COLO829 (cell line): ENCODE measurements at regions not wholly inside any gene's neighbourhood (a gene's known extent, or its start where the extent isn't known, plus 50 kb on each side); places are given as distances from the start of the nearest gene placed in this dataset.
A peak's percentile ranks its signal among the peaks of the same experiment; 100 is the strongest.

Source experiments
- DNase-seq: peaks from one replicate; pipeline ENCODE4 v3.0.0; 2012; ENCODE audit warnings: low spot score

DNA sequence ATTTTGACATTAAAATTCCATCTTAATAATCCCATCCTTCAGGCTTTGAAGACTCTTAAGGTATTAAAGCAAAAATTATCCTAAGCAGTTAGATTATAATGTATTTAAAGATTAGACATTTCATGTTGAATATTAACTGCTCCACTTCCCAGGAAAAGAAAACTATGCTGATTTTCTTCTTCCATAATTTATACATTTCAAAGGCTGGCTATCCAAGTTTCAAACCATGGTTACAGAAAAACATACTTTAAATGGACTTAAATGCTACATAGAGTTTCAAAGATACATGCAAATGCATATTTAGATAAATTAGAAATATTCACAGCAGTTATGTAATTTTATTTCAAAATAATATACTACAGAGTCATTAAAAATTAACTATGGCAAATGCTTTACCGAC is 1505.6 kb upstream of the ZEB2 start:
- DNase-seq: no peak

DNA sequence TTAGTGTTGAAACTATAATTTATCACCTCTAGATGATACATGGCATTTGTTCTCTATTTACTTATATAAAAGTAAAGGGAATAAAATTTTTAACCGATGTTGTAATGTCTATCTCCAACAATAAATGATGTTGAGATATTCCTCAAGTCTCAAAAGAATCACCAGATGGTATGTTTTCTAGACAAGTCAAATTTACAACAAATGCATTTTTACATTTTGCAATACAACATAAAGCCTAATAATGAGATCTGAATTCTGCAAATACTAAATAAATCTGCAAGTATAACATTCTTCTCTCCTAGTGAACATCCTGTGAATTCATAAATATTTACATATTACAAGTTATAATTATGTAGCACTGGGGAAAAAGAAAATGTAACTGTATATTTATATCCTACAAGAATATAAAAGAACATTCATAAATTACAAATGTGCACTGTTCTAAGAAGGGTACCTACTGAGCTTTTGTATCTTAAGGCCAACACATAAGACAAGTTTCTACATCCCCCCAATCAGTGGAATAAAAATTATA is 1504.4 kb upstream of the ZEB2 start:
- no peak for DNase-seq

DNA sequence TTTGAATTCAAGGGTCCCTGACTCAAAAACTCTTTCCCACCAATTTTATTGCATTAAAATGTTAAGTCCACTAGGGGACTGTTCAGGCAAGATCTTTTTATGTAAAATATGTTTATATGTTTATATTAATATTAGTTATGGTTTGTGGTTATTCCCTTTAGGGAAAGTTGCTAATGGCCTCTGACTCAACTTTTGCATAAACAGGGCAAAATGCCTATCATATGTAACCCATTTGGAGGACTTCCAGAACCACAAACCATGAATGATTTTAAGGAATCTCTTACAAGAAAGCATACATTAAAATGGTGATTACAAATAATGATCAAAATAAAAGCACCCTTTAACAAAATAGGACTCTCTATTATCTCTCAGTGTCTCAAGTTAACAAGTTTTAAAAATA is 1484.5 kb upstream of the ZEB2 start:
- DNase-seq: peak; percentile 6

DNA sequence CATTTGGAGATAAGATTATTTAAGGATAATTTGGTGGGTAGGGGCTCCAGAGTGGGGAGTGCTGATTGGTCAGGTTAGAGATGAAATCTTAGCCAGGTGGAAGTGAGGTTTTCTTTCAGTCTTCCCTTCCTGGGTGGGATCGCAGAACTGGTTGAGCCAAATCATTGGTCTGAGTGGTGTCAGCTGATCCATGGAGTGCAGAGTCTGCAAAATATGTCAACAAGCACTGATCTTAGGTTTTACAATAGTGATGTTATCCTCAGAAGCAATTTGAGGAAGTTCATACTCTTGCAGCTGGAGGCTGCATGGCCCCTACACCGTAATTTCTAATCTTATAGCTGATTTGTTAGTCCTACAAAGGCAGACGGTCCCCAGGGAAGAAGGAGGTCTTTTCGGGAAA is 1483.4 kb upstream of the ZEB2 start:
- DNase-seq: no peak

DNA sequence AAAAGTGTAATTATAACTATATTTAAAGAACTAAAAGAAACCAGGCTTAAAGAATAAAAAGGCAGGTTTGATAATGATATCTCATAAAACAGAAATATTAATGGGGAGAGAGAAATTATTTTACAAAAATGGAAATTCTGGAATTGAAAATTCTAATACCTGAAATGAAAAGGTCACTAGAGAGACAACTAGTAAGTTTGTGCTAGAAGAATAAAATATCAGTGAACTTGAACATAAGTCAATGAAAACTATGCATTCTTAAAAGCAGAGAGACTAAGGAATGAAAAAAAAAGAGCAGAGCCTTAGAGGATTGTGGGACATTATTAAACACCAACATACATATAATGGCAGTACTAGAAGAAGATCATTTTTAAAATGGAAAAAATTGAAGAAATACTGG is 1475.0 kb upstream of the ZEB2 start:
- no peak for DNase-seq

DNA sequence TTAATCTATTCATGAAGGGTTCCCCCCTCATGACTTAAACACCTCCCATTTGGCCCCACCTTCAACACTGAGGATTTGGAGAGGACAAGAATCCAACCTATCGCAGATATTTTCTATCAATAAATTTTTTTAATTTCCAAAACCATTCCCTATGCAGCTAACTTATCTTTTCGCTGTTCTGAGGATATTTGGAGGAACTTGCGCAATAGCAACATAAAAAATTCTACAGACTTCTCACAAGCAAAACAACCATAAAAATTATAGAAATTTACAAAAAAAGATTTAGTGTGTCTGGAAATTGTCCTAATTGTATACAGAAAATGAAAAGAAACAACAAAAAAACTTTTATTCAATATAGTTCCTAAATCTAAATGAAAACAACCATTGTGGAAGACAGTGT is 1472.7 kb upstream of the ZEB2 start:
- no peak for DNase-seq

DNA sequence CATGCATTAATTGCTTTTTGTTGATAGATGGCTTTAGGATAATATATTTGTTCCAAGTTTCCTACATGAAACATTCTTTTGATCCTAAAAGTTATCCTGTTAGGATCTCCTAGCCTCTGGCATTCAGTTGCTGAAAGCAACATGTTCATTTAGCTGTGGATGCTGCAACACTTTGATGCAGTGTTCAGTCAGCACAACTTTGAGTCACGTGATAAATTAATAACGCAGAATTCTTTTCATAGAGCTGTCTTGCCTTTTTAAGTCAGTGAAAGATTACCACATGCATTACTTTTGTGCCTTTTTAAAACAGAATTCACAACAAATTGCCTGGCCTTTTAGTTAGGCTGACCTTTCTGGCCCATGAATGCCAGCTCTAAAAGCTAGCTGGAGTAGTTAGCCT is 1467.9 kb upstream of the ZEB2 start:
- DNase-seq: peak; percentile 1

DNA sequence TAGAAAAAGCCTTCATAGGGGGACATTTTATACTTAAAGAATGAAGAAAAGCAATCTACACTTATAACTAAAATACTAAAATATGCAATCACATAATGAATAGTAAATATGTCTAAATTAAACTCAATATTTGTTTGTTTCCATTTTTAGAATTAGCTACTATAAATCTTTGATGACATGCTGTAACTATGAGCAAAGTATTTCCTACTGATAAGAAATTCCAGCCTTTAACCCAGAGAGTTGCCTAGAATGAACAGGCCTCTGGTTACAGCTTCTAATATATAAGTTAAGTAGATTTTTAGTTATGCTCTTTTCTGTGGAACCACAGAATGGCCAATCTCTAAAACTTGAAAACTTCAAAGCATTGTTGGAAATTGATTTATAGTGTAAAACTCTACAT is 1465.6 kb upstream of the ZEB2 start:
- no peak for DNase-seq

DNA sequence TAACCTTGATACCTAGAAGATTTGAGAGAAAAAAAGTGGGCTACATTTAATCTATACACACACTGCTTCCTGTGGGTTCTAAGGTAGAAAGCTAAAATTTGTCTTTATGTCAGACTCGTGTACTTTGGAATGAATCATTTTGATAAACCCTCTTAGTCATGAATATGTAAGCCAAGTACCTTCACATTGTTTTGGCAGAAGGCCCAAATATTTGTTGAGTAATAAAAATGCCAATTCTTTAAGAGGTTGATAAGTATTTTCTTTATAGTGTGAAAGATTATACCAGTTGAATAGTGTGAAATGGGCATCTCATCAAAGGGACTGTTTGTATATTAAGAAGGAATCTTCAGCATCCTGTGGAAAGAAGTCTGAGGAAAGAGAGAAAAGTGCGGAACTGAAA is 1464.7 kb upstream of the ZEB2 start:
- peak; percentile 15 for DNase-seq

DNA sequence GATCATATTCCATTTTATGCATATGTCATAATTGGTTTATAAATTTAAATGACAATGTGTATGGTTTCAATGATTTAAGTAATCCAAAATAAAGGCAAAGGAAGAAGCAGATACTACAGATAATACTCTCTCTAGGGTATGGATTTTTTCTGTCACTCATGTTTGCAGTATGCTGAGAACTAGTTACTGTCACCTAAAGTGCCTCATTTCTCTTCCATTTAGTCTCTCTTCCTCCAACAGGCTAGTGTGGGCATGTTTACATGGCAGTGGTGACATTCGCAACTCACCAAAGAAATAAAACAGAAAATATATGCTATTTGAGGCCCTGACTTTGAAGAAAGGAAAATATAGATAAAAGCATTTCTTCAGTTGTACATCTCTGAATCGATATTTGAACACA is 1460.4 kb upstream of the ZEB2 start:
- no peak for DNase-seq

DNA sequence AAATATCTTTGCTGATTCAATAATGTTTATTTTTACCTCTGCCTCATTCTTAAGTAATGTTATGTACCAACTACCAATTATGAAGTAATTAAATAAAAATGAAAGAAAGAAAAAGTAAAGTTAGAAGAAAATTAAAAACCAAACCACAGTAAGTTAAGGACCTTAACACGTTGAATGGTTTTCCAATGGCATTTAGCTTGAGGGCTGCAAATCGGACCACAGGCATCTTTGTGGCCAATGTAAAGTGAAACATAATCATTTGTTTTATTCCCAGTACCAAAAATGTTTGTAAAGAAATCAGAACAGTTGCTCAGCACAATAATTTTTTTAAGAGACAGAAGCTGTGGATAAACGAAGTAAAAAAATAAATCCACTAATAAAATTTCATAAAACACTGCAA is 1455.5 kb upstream of the ZEB2 start:
- DNase-seq: no peak

DNA sequence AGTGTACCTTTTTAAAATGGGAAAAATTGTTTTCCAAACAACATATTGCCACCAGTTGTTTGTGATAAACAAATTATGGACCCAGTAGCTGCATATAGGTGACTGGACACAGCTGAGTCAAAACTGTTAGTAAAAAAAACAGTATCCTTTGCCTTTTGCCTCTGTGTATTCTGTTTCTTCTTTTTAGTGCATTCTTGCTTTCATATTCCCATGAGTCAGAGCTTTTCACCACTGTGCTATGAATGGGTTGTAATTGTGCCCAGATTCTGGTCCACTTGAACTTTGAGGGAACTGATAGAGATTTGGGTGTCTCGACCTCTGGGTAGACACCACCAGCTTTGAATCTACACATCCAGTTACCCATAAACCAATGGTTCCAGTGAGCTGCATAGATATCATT is 1441.9 kb upstream of the ZEB2 start:
- DNase-seq: no peak

DNA sequence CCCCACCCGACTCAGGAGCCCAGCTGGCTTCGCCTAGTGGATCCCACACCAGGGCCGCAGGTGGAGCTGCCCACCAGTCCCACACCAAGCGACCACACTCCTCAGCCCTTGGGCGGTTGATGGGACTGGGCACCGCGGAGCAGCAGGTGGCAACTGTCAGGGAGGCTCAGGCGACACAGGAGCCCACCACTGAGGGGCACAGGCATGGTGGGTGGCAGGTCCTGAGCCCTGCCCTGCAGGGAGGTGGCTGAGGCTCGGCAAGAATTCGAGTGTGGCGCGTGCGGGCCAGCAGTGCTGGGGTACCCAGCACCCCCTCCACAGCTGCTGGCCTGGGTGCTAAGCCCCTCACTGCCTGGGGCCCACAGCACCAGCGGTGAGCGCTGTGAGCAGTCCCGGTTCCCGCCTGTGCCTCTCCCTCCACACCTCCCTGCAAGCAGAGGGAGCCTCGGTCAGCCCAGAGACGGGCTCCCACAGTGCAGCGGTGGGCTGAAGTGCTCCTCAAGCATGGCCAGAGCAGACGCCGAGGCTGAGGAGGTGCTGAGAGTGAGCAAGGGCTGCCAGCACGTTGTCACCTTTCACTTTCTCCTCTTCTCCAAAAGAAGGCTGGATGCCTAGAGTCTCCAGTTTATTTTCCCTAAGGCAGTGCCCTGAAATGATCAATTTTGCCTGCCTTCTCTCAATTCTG is 1440.7 kb upstream of the ZEB2 start:
- DNase-seq: no peak

DNA sequence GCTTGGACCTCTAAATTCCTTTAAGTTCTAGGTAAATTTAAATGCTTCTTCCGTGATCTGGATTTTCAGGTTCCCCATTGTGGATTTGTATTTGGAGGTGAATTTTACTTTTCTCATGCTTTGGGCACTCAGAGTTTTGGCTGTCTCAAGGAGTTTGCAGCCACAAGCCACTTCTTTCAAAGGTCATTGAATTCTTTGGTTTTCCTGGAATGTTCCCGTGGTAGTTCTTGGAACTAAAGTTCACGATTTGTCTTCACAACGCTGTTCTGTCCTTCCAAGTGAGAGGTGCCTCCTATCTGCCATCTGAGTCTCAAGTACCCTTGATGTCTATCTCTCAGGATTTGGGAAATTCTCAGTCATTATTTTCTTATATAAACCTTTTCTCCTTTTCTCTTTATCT is 1438.7 kb upstream of the ZEB2 start:
- DNase-seq: no peak

DNA sequence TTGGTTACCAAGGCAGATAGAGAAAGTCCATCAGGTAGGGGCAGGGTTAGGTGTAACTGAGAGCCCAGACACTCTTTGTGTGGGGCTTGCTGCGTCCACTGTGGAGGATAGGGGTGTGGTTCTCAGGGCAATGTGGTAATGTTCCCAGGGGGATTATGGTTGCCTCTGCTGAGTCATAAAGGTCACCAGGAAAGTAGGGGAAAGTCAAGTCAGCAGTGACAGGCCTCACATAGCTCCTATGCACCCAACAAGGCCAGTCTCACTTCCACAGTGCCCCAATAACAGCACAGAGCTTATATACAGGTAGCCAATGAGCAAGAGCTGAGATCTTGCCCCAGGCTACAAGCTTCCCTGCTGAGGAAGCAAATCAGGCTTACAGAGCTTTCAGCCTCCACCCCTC is 1438.0 kb upstream of the ZEB2 start:
- no peak for DNase-seq

DNA sequence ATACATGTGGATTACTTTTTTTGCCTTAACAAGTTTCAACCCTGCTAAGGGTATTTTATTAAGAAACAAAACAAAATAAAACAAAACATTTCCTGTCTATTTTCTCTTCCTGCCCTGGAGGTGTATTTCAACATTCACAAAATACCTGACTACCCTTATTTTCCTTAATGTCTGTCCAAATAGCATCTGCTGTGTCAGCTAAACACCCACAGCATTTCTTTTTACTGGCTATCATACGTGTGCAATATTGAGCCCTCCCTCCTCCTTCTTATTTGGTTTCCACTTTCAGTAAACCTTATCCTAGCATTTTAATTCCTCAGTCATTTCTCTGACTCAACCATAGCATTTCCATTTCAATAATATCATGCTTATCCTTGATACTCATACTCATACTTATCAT is 1420.0 kb upstream of the ZEB2 start:
- no peak for DNase-seq

DNA sequence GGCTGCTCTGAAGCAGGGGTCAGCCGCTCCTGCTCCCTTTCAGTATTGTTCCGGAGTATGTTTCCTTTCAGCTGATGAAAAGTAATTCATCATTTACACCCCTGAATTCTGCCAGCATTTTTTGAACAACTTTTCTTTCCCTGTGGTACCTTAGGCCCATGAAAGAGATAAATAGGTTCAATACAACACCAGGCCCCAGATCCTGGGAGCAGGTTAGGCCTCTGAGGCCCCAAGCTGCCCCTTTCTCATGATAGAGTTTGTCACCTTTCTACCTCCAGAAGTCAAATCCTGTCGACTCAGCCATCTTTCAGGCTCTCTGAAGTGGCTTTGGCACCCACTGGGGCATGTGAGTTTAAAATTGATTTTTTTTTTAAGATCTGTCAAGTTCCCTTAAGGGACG is 1415.1 kb upstream of the ZEB2 start:
- DNase-seq: no peak

DNA sequence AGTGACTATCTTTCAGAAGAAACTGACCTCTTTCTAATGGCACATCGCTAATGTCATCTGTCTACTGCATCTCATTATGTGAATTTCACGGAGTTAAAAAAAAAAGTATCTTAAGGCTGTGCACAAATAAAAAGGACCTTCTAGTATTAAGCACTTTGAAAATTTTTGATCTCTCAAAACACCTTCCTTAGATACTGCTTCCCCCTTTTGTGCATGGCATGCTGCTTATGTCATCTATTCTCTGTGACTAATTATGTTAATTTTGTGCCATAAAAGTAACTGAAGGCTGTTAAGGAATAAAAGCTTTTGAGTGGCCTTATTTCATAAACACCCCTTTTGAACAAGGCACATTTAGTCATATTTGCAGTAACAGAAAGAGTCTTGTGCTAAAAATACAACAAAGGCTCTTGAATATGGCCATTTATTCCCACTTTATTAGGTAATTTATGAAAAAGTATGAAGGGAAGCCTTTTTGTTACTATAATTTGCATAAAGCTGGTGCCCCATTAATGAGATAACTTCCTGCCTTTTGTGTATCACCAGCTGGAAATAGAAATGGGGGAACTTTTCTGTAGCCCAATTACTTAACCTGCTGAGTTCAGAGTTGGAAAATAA is 1412.0 kb upstream of the ZEB2 start:
- DNase-seq: peak; percentile 64

DNA sequence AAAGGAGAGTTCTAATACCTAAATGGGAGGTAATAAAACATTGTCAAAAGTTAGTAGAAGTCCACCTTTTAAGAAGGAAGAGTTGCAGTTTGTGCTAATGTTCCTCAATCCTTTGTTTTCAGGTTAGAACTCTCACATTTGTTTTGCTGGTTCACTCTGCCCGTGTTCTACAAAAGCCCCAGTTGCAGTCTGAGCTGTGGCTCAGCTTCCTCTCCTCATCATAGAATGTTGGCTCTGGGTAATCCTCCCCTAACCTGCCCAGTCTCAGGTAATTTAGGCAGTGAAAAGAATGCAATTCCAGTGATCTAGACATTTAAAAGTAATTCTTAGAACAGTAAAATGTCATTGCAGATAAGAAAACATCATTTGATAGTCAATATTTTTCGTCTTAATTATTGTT is 1410.4 kb upstream of the ZEB2 start:
- DNase-seq: no peak

DNA sequence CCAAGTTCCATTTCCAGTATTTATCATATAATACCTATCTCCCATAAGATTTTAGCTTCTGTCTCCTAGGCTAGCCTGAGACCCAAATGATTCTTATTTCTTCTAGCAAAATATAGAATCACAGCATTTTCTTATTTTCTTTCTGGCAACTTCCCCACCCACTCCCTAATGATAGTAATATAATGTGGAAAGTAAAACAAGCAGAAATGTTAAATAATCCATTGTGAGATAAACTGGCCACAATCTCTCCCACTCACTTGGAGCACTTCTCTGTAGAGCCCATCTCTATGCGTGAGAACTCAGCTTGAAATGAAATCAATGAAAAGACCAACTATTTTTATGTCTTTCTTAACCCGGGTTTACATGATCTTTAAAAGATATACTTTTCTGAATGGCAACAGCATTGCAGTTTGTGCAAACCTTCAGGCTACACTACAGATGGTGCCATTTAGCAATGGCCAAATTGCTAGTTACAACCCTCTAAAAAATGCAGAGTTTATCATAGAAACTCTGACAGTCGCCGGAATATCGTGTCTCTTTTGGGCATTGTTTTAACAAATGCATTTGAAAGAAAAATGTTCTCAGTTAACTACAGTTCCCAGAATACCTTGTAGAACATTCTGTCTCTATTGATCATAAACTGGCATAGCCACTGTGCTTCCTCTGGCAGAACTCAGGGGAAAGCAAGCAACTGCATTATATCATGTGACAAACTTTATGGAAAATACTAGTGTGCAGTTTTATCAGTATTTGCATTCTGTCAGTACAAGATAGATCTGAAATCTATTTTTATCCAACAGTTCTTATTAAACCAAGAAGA is 1407.4 kb upstream of the ZEB2 start:
- no peak for DNase-seq

DNA sequence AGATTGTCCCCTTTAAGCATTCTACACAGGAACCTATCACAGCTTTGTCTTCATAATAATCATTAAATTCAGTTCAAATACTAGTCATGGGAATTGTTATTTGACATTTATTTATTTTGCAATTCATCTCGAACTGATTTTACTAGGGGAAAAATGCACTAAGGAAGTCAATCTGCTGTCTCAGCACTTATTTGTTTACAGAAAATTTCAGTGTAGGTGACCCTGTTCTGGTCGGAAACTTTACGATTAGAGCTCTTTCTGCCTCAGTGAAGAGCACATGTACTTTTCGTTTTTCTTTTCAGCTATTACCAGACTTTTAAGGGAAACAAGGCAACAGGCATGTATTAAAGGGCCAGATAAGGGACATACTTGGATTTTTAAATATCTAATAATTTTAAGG is 1405.7 kb upstream of the ZEB2 start:
- DNase-seq: no peak

DNA sequence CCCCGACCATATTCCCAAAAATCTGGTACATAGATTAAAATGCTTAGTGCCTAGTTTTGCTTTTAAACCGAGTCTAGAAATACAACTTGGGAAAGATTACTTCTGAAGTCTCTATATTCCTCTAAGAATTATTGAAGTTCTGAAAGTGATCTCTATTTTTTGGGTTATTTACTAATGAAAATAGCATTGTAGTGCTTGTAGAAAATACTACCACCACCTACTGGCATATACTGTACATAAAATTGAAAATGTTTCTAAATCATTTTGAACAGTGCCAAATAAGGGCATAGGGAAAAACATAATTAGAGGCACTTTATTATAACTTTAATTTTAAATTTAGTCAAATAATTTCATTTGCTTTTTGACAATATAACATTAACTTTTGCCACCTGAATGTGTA is 1399.6 kb upstream of the ZEB2 start:
- DNase-seq: peak; percentile 32

DNA sequence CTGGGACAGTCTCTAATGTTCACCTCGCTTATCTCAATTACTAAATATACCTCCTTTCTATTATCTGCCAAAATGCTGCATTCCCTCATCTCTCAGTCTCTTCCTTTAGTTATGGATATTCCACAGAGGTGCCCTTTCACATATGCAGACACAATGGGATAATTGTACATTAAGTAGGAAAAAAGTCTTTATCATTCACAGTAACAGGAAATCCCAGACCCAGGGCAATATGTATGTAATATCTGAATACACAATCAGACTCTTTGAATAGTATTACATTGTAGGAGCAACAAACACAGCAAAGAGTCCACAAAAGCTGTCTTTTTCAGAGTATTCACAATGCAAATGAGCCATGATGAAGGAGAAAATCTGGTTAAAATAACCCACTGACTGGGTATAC is 1399.0 kb upstream of the ZEB2 start:
- peak; percentile 81 for DNase-seq
